ENCODE measurements at regions not wholly inside any gene's neighbourhood (a gene's known extent, or its start where the extent isn't known, plus 50 kb on each side); places are given as distances from the start of the nearest gene placed in this dataset.
"Not testable (repeated sequence)": the region's sequence is repeated elsewhere in the genome, so short reads cannot be mapped to it uniquely, and the experiment has no call there.

GRCh38 chr5:162817364-162817763, 620.0 kb upstream of the CCNG1 start:
- no peak for TF ChIP-seq CTCF (conservative IDR thresholded peaks at IDR 0.05; ENCODE audit: low read depth, low read length)
- no peak overlapping the region for H3K4me3 ChIP-seq (ENCODE audit: low read length)
- no peak for DNase-seq (ENCODE audit: low read depth)

- not testable (repeated sequence) for DNase-seq (ENCODE audit: low read depth); H3K4me3 ChIP-seq (ENCODE audit: low read length)
These were observed 615.7 kb upstream of the CCNG1 start for GRCh38 chr5:162821664-162822063.

- DNase-seq (ENCODE audit: low read depth) = no peak
- TF ChIP-seq CTCF (conservative IDR thresholded peaks at IDR 0.05; ENCODE audit: low read depth, low read length) = no peak
- H3K4me3 ChIP-seq (ENCODE audit: low read length) = no peak overlapping the region
These were observed 613.0 kb upstream of the CCNG1 start for GRCh38 chr5:162824360-162824759.

GRCh38 chr5:162837155-162837554, 600.2 kb upstream of the CCNG1 start:
- no peak for DNase-seq (ENCODE audit: low read depth)
- no peak for TF ChIP-seq CTCF (conservative IDR thresholded peaks at IDR 0.05; ENCODE audit: low read depth, low read length)
- no peak overlapping the region for H3K4me3 ChIP-seq (ENCODE audit: low read length)

GRCh38 chr5:162842727-162843126, 594.7 kb upstream of the CCNG1 start:
- TF ChIP-seq CTCF (conservative IDR thresholded peaks at IDR 0.05; ENCODE audit: low read depth, low read length) = no peak
- no peak overlapping the region for H3K4me3 ChIP-seq (ENCODE audit: low read length)
- DNase-seq (ENCODE audit: low read depth) = no peak

- H3K4me3 ChIP-seq (ENCODE audit: low read length) = no peak overlapping the region
- no peak for DNase-seq (ENCODE audit: low read depth)
- TF ChIP-seq CTCF (conservative IDR thresholded peaks at IDR 0.05; ENCODE audit: low read depth, low read length) = no peak
These were observed 585.3 kb upstream of the CCNG1 start for GRCh38 chr5:162852134-162852533.

GRCh38 chr5:162858770-162859169, 578.6 kb upstream of the CCNG1 start:
- TF ChIP-seq CTCF (conservative IDR thresholded peaks at IDR 0.05; ENCODE audit: low read depth, low read length) = no peak
- DNase-seq (ENCODE audit: low read depth) = no peak

GRCh38 chr5:162870966-162871365, 566.4 kb upstream of the CCNG1 start:
- no peak for DNase-seq (ENCODE audit: low read depth)
- no peak for TF ChIP-seq CTCF (conservative IDR thresholded peaks at IDR 0.05; ENCODE audit: low read depth, low read length)

More at GRCh38 chr5:162858770-162859169, 578.6 kb upstream of the CCNG1 start:
- no peak overlapping the region for H3K4me3 ChIP-seq (ENCODE audit: low read length)

More at GRCh38 chr5:162870966-162871365, 566.4 kb upstream of the CCNG1 start:
- no peak overlapping the region for H3K4me3 ChIP-seq (ENCODE audit: low read length)
